ENCODE measurements at regions not wholly inside any gene's neighbourhood (a gene's known extent, or its start where the extent isn't known, plus 50 kb on each side); places are given as distances from the start of the nearest gene placed in this dataset.

GRCh38 chr3:103613397-103614156 is 1178.8 kb downstream of the ZPLD1 start:
- TF ChIP-seq, protein P1, sequence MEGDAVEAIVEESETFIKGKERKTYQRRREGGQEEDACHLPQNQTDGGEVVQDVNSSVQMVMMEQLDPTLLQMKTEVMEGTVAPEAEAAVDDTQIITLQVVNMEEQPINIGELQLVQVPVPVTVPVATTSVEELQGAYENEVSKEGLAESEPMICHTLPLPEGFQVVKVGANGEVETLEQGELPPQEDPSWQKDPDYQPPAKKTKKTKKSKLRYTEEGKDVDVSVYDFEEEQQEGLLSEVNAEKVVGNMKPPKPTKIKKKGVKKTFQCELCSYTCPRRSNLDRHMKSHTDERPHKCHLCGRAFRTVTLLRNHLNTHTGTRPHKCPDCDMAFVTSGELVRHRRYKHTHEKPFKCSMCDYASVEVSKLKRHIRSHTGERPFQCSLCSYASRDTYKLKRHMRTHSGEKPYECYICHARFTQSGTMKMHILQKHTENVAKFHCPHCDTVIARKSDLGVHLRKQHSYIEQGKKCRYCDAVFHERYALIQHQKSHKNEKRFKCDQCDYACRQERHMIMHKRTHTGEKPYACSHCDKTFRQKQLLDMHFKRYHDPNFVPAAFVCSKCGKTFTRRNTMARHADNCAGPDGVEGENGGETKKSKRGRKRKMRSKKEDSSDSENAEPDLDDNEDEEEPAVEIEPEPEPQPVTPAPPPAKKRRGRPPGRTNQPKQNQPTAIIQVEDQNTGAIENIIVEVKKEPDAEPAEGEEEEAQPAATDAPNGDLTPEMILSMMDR (IDR thresholded peaks at IDR 0.05), result no peak
- no peak for DNase-seq (ENCODE audit: low spot score)
- ATAC-seq (ENCODE audit: low FRiP score), result no peak

- ATAC-seq (ENCODE audit: low FRiP score) (no peak), DNase-seq (ENCODE audit: low spot score) (no peak)
- TF ChIP-seq, protein P1 (IDR thresholded peaks at IDR 0.05), result no peak
These were observed 1179.9 kb downstream of the ZPLD1 start for GRCh38 chr3:103614719-103615118.

DNA sequence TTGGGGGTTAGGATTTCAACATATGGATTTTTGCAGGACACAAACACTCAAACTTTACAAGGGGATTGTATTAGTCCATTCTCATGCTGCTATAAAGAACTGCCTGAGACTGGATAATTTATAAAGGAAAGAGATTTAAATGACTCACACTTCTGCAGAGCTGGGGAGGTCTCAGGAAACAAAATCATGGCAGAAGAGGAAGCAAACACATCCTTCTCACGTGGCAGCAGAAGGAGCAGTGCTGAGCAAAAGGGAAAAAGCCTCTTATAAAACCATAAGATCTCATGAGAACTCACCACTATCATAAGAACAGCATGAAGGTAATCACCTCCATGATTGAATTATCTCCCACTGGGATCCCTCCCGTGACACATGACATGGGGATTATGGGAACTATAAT is 1183.1 kb downstream of the ZPLD1 start:
- DNase-seq (ENCODE audit: low spot score) (no peak), ATAC-seq (ENCODE audit: low FRiP score) (no peak)
- TF ChIP-seq, protein P1 (IDR thresholded peaks at IDR 0.05), result no peak

DNA sequence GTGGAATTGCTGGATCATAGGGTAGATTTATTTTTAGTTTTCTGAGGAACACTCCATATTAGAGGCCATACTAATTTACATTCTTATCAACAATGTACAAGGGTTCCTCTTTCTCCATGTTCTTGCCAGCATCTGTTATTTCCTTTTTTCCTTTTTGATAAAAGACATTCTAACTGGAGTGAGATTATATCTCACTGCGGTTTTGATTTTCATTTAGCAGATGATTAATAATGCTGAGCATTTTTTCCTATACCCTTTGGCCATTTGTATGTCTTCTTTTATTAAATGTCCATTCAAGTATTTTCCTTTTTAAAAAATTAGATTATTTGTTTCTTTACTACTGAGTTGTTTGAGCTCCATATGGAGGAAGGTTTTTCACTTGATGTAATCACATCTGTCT is 1189.5 kb downstream of the ZPLD1 start:
- ATAC-seq (ENCODE audit: low FRiP score) (no peak), DNase-seq (ENCODE audit: low spot score) (no peak)
- TF ChIP-seq, protein P1 (IDR thresholded peaks at IDR 0.05), result no peak

GRCh38 chr3:103629391-103629790 is 1194.6 kb downstream of the ZPLD1 start:
- ATAC-seq (ENCODE audit: low FRiP score) (no peak), DNase-seq (ENCODE audit: low spot score) (no peak)
- TF ChIP-seq, protein P1 (IDR thresholded peaks at IDR 0.05), result no peak

- TF ChIP-seq, protein P1 (IDR thresholded peaks at IDR 0.05), result no peak
- ATAC-seq (ENCODE audit: low FRiP score), result no peak
- DNase-seq (ENCODE audit: low spot score), result no peak
These were observed 1209.6 kb downstream of the ZPLD1 start for GRCh38 chr3:103644450-103644849.

DNA sequence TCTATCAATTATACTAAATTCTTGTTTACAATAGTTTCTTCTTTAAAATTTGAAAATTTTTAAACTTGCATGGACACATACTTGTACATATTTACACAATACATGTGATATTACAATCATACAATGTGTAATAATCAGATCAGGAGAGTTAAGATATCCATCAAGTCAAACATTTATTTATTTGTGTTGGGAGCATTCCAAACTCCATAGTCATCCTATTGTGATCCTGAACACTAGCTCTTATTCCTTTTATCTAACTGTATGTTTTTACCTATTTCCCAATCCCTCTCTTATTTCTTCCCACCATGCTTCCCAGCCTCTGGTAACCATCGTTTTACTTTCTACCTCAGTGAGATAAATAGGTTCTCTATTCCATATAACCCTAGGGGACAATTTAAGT is 1219.2 kb downstream of the ZPLD1 start:
- TF ChIP-seq, protein P1 (IDR thresholded peaks at IDR 0.05), result no peak
- ATAC-seq (ENCODE audit: low FRiP score) (no peak), DNase-seq (ENCODE audit: low spot score) (no peak)
